Gastrocnemius medialis (tissue), 4 donors: ENCODE measurements at regions not wholly inside any gene's neighbourhood (a gene's known extent, or its start where the extent isn't known, plus 50 kb on each side); places are given as distances from the start of the nearest gene placed in this dataset.

Source experiments
- POLR2A ChIP-seq, 2 donors: fragments of 450-650 bp; IDR thresholded peaks; one replicate each; pipeline ENCODE4 v1.6.1; 2017; ENCODE audit warnings: antibody characterized with exemption in 2 of 2, mild to moderate bottlenecking in 2 of 2, moderate library complexity in 2 of 2
- TF ChIP-seq, protein P1 (sequence below), 5 experiments: fragments of 450-650 bp in 3 of 5; fragments of 200-600 bp in 2 of 5; sonication (generic) in 2 of 5; IDR thresholded peaks in 4 of 5; conservative IDR thresholded peaks in 1 of 5; 1 replicate in 4 of 5; 2 replicates in 1 of 5; pipeline ENCODE4 v1.5.1; 2016 to 2019; ENCODE audit warnings: antibody characterized with exemption in 5 of 5, mild to moderate bottlenecking in 3 of 5, moderate library complexity in 3 of 5

DNA sequence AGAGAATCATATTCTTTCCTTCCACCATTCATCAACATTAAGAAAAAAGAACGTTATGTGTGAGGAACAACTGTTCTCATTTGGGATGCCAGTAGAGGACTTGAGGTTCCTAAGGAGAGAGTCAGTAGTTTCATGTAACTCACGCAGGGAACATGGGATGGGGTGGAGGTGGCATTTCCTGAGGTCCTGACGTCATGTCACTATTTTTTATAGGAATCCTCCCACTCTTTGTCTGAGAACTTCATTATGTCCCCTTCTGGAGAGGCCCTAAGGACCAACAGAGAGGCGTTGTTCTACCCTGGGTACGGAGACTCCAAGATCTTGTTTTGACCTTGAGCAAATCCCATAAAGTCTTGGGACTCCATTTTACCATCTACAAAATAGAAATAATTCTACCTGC lies 211.7 kb upstream of the SOX9 start:
- no peak for TF ChIP-seq POLR2A (IDR thresholded peaks at IDR 0.05)
- TF ChIP-seq, protein P1, sequence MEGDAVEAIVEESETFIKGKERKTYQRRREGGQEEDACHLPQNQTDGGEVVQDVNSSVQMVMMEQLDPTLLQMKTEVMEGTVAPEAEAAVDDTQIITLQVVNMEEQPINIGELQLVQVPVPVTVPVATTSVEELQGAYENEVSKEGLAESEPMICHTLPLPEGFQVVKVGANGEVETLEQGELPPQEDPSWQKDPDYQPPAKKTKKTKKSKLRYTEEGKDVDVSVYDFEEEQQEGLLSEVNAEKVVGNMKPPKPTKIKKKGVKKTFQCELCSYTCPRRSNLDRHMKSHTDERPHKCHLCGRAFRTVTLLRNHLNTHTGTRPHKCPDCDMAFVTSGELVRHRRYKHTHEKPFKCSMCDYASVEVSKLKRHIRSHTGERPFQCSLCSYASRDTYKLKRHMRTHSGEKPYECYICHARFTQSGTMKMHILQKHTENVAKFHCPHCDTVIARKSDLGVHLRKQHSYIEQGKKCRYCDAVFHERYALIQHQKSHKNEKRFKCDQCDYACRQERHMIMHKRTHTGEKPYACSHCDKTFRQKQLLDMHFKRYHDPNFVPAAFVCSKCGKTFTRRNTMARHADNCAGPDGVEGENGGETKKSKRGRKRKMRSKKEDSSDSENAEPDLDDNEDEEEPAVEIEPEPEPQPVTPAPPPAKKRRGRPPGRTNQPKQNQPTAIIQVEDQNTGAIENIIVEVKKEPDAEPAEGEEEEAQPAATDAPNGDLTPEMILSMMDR (IDR thresholded peaks at IDR 0.05 in 4 of 5, conservative IDR thresholded peaks at IDR 0.05 in 1 of 5), result no peak
